ENCODE measurements at regions not wholly inside any gene's neighbourhood (a gene's known extent, or its start where the extent isn't known, plus 50 kb on each side); places are given as distances from the start of the nearest gene placed in this dataset.

DNA sequence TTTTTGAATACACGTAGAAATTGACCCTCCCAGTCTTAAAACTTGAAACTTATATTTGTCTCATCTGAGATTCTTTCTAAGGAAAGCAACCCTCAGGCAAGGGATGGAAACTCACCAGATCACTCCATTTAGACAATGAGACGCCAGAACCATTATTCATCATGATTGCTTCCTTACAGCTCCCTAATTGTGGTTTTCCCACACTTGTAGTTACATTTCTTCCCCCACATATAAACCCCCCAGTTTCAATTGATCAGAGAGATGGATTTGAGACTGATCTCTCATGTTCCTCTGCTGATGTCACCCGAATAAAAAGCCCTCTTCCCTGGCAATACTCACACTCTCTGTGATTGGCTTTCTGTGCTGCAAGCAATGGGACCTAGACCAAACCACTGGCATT, 197.9 kb upstream of the STARD13 start:
- TF ChIP-seq TAF1 (IDR thresholded peaks at IDR 0.05; ENCODE audit: borderline replicate concordance, insufficient read depth, low read length) (no peak), POLR2AphosphoS5 (IDR thresholded peaks at IDR 0.05; ENCODE audit: low read depth, low read length) (no peak)
